ENCODE measurements at regions not wholly inside any gene's neighbourhood (a gene's known extent, or its start where the extent isn't known, plus 50 kb on each side); places are given as distances from the start of the nearest gene placed in this dataset.

GRCh38 chr5:84578226-84578625 lies 193.5 kb upstream of the EDIL3 start:
- TF ChIP-seq ELF4 (IDR thresholded peaks at IDR 0.05) (no peak), SP1 (IDR thresholded peaks at IDR 0.05) (no peak), L3MBTL2 (conservative IDR thresholded peaks at IDR 0.05) (no peak), FOXK2 (IDR thresholded peaks at IDR 0.05) (no peak), ARNT (IDR thresholded peaks at IDR 0.05) (no peak), BHLHE40 (IDR thresholded peaks at IDR 0.05; ENCODE audit: borderline replicate concordance) (no peak), NFRKB (IDR thresholded peaks at IDR 0.05) (no peak), PKNOX1 (IDR thresholded peaks at IDR 0.05) (no peak), ZNF384 (IDR thresholded peaks at IDR 0.05) (no peak), FOXM1 (IDR thresholded peaks at IDR 0.05; ENCODE audit: borderline replicate concordance) (no peak), CTBP1 (IDR thresholded peaks at IDR 0.05; ENCODE audit: borderline replicate concordance) (no peak), LEF1 (IDR thresholded peaks at IDR 0.05; ENCODE audit: borderline replicate concordance) (no peak), SUZ12 (IDR thresholded peaks at IDR 0.05) (no peak), FOXA1 (IDR thresholded peaks at IDR 0.05) (no peak), TARDBP (IDR thresholded peaks at IDR 0.05) (no peak), HDGF (IDR thresholded peaks at IDR 0.05; ENCODE audit: borderline replicate concordance) (no peak)
- DNase-seq (ENCODE audit: extremely low spot score) = no peak
- ChIA-PET CTCF (no interaction called here), POLR2A (no interaction called here)

DNA sequence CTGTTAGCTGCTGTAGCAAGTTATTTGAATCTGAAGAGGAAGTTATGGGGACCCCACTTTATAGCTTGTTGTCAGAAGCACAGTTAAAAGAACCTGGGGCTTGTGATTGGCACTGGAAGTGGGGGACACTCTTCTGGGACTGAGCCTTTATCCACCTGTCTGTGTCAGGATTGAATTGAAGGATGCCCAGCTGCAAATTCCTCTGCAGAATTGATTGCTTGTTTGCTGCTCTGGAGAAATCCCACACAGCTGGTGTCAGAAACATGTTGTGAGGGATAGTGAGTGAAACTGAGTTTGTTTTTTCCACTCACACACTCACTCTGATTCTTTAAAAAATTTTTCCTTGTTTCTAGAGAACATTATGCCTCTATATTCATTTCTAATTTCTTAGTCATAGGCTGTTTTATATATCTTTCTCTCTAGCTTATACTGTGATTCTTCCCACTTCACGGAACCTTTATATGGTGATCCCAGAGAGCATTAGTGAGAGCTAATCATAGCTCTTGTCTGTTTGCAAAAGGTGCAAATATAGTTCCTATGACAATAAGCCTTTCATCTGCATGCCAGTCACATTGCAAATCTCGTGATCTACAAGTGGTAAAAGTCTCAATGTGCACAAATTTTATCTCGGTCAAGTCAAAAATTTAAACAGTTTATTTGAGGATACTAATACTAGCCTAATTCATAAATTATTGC lies 188.5 kb upstream of the EDIL3 start:
- ChIA-PET POLR2A (no interaction called here), CTCF (no interaction called here)
- TF ChIP-seq LEF1 (IDR thresholded peaks at IDR 0.05; ENCODE audit: borderline replicate concordance) (no peak), ARNT (IDR thresholded peaks at IDR 0.05) (no peak), BHLHE40 (IDR thresholded peaks at IDR 0.05; ENCODE audit: borderline replicate concordance) (no peak), L3MBTL2 (conservative IDR thresholded peaks at IDR 0.05) (no peak), SUZ12 (IDR thresholded peaks at IDR 0.05) (no peak), HDGF (IDR thresholded peaks at IDR 0.05; ENCODE audit: borderline replicate concordance) (no peak), FOXK2 (IDR thresholded peaks at IDR 0.05) (no peak), ELF4 (IDR thresholded peaks at IDR 0.05) (no peak), ZNF384 (IDR thresholded peaks at IDR 0.05) (no peak), SP1 (IDR thresholded peaks at IDR 0.05) (no peak), CTBP1 (IDR thresholded peaks at IDR 0.05; ENCODE audit: borderline replicate concordance) (no peak), TARDBP (IDR thresholded peaks at IDR 0.05) (no peak), NFRKB (IDR thresholded peaks at IDR 0.05) (no peak)
- DNase-seq (ENCODE audit: extremely low spot score) = no peak

DNA sequence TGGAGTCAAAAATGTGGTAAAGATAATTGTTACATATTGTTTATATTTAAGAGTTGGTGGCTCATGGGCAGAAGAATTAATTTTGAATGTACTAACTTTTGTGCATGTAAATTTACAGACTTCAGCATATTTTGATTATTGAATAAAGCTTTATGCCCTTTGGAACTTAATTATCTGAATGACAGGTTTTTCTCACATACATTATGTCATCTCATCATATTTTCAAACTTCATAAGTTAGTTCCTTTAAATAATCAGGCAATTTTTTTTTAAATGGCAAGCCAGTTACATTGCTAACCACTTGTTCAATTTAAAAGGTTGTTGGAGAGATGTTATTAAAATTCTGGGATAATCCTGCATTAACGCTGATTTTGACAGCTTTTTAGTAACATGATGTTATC lies 184.6 kb upstream of the EDIL3 start:
- no peak for TF ChIP-seq NFRKB (IDR thresholded peaks at IDR 0.05)
- no peak for TF ChIP-seq HDGF (IDR thresholded peaks at IDR 0.05; ENCODE audit: borderline replicate concordance)
- TF ChIP-seq SP1 (IDR thresholded peaks at IDR 0.05) = no peak
- TF ChIP-seq BHLHE40 (IDR thresholded peaks at IDR 0.05; ENCODE audit: borderline replicate concordance) = no peak
- TF ChIP-seq FOXK2 (IDR thresholded peaks at IDR 0.05) = no peak
- TF ChIP-seq FOXM1 (IDR thresholded peaks at IDR 0.05; ENCODE audit: borderline replicate concordance) = no peak
- TF ChIP-seq ZNF384 (IDR thresholded peaks at IDR 0.05) = no peak
- TF ChIP-seq ELF4 (IDR thresholded peaks at IDR 0.05) = no peak
- no peak for TF ChIP-seq L3MBTL2 (conservative IDR thresholded peaks at IDR 0.05)
- no peak for TF ChIP-seq SUZ12 (IDR thresholded peaks at IDR 0.05)
- TF ChIP-seq PKNOX1 (IDR thresholded peaks at IDR 0.05) = no peak
- no peak for TF ChIP-seq ARNT (IDR thresholded peaks at IDR 0.05)
- TF ChIP-seq CTBP1 (IDR thresholded peaks at IDR 0.05; ENCODE audit: borderline replicate concordance) = no peak
- no peak for TF ChIP-seq FOXA1 (IDR thresholded peaks at IDR 0.05)
- TF ChIP-seq TARDBP (IDR thresholded peaks at IDR 0.05) = no peak
- no peak for TF ChIP-seq LEF1 (IDR thresholded peaks at IDR 0.05; ENCODE audit: borderline replicate concordance)
- ChIA-PET POLR2A (no interaction called here), CTCF (no interaction called here)
- DNase-seq (ENCODE audit: extremely low spot score) = no peak

DNA sequence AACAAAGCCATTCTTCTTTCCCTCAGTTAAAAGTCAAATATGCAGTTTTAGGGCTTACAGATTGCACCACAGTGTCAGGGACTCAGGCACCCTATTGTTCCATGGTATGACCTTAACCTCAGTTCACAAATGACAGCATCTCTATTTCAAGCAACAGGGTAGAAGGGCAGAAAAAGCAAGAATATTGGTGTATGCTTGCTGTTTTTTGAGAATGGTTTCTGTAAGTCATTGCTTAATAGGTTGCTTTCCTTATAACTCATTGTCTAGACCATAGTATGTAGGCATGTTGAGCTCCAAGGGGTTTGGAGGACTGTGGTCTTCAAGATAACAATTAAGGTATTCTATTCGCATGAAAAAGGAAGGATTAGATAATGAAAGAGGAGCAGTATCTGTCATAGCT lies 183.5 kb upstream of the EDIL3 start:
- CTCF ChIA-PET = no interaction called here
- TF ChIP-seq FOXM1 (IDR thresholded peaks at IDR 0.05; ENCODE audit: borderline replicate concordance) (no peak), SUZ12 (IDR thresholded peaks at IDR 0.05) (no peak), FOXA1 (IDR thresholded peaks at IDR 0.05) (no peak), ELF4 (IDR thresholded peaks at IDR 0.05) (no peak), SP1 (IDR thresholded peaks at IDR 0.05) (no peak), FOXK2 (IDR thresholded peaks at IDR 0.05) (no peak), LEF1 (IDR thresholded peaks at IDR 0.05; ENCODE audit: borderline replicate concordance) (no peak), TARDBP (IDR thresholded peaks at IDR 0.05) (no peak), NFRKB (IDR thresholded peaks at IDR 0.05) (no peak), ZNF384 (IDR thresholded peaks at IDR 0.05) (no peak), HDGF (IDR thresholded peaks at IDR 0.05; ENCODE audit: borderline replicate concordance) (no peak)
- POLR2A ChIA-PET = no interaction called here
- no peak for DNase-seq (ENCODE audit: extremely low spot score)

- CTCF ChIA-PET = no interaction called here
- POLR2A ChIA-PET = no interaction called here
- no peak for DNase-seq (ENCODE audit: extremely low spot score)
- TF ChIP-seq BHLHE40 (IDR thresholded peaks at IDR 0.05; ENCODE audit: borderline replicate concordance) (no peak), ELF4 (IDR thresholded peaks at IDR 0.05) (no peak), HDGF (IDR thresholded peaks at IDR 0.05; ENCODE audit: borderline replicate concordance) (no peak), ZNF384 (IDR thresholded peaks at IDR 0.05) (no peak), SUZ12 (IDR thresholded peaks at IDR 0.05) (no peak), CTBP1 (IDR thresholded peaks at IDR 0.05; ENCODE audit: borderline replicate concordance) (no peak), L3MBTL2 (conservative IDR thresholded peaks at IDR 0.05) (no peak), FOXA1 (IDR thresholded peaks at IDR 0.05) (no peak), FOXM1 (IDR thresholded peaks at IDR 0.05; ENCODE audit: borderline replicate concordance) (no peak), TARDBP (IDR thresholded peaks at IDR 0.05) (no peak), LEF1 (IDR thresholded peaks at IDR 0.05; ENCODE audit: borderline replicate concordance) (no peak), SP1 (IDR thresholded peaks at IDR 0.05) (no peak), ARNT (IDR thresholded peaks at IDR 0.05) (no peak), NFRKB (IDR thresholded peaks at IDR 0.05) (no peak), FOXK2 (IDR thresholded peaks at IDR 0.05) (no peak), PKNOX1 (IDR thresholded peaks at IDR 0.05) (no peak)
These were observed 181.2 kb upstream of the EDIL3 start for GRCh38 chr5:84565866-84566265.
